Adrenal gland (tissue), 5 donors: ENCODE measurements at regions not wholly inside any gene's neighbourhood (a gene's known extent, or its start where the extent isn't known, plus 50 kb on each side); places are given as distances from the start of the nearest gene placed in this dataset.

Source experiments
- CTCF ChIP-seq, 6 experiments: fragments of 450-650 bp in 4 of 6; fragments of 200-600 bp in 2 of 6; sonication (generic) in 1 of 6; IDR thresholded peaks; 1 replicate in 5 of 6; 2 replicates in 1 of 6; pipeline versions ENCODE4 v1.5.1 to v1.8.0; 2016 to 2021; ENCODE audit warnings: antibody characterized with exemption in 6 of 6, mild to moderate bottlenecking in 2 of 6, moderate library complexity in 1 of 6
- POLR2A ChIP-seq, 2 donors: fragments of 450-650 bp; IDR thresholded peaks; one replicate each; pipeline ENCODE4 v1.6.1; 2017; ENCODE audit warnings: antibody characterized with exemption in 2 of 2, mild to moderate bottlenecking in 2 of 2, moderate library complexity in 1 of 2
- donor health status: DM: no; HTN: no; CAD: no.

GRCh38 chr6:79338493-79338892 is 104.0 kb upstream of the HMGN3 start:
- TF ChIP-seq CTCF (IDR thresholded peaks at IDR 0.05): no peak
- TF ChIP-seq POLR2A (IDR thresholded peaks at IDR 0.05): no peak
